ENCODE measurements at regions not wholly inside any gene's neighbourhood (a gene's known extent, or its start where the extent isn't known, plus 50 kb on each side); places are given as distances from the start of the nearest gene placed in this dataset.

- DNase-seq (ENCODE audit: low spot score) = no peak
Measured at GRCh38 chr1:232248276-232248820, 381.6 kb downstream of the SIPA1L2 start.

- no peak for DNase-seq (ENCODE audit: low spot score)
Measured at GRCh38 chr1:232247669-232248068, 382.3 kb downstream of the SIPA1L2 start.

DNA sequence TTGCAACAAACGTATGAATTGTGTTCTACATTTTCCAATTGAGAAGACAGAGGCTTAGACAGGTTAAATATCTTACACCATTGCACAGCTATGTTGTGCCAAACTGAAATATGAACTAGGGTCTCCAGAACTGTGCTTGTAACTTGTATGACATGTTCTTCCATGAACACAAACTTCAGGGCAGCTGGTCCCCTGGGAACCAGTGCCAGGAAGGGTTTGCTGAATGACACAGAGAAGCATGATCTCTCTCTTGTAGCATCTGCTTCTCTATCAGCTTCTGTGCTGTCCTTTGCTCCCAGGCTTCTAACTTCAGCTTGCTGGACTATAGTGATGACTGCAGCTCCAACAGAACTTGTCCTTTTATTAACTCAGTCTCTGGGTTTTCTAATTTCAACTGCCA, 385.5 kb downstream of the SIPA1L2 start:
- no peak for DNase-seq (ENCODE audit: low spot score)

DNA sequence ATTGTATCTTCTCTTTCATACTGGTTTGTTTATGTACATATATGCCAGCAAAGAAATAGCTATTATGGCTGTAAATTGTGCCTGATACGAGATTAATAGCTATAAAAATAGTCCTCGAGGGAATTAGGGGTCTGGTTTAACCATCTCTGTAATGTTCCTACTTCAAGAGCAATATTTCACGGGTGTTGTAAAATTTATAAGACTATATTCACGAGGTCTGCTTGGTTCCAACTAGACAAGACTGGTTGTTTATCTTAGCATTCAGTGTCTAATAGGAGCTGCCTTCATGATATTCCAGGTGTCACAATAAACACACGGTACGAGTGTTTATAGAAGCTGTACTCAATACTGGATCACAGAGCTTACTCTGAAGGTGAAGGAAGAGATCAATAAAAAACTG, 389.9 kb downstream of the SIPA1L2 start:
- no peak for DNase-seq (ENCODE audit: low spot score)

DNA sequence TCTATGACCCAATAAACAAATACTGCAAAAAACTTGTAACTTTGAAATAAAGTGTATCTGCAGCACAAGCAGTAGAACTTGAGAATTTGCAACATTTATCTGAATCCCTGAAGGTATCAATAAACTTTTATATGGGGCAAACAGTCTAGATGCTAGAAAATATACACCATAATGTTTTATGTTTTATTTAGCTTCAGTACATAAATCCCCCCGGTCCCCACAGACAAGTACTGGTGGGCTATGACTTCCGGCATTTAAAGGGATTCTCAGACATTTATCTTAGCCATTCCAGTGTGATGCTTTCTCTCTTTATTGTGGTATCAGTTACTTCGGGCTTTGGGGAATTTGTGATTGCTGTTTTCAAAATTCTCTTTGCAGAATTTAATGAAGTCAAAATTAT, 390.4 kb downstream of the SIPA1L2 start:
- no peak for DNase-seq (ENCODE audit: low spot score)

GRCh38 chr1:232238009-232238408, 391.9 kb downstream of the SIPA1L2 start:
- DNase-seq (ENCODE audit: low spot score) = no peak

- DNase-seq (ENCODE audit: low spot score) = no peak
Measured at GRCh38 chr1:232227306-232227705, 402.6 kb downstream of the SIPA1L2 start.

GRCh38 chr1:232226197-232226712, 403.7 kb downstream of the SIPA1L2 start:
- DNase-seq (ENCODE audit: low spot score) = peak; percentile 6

DNA sequence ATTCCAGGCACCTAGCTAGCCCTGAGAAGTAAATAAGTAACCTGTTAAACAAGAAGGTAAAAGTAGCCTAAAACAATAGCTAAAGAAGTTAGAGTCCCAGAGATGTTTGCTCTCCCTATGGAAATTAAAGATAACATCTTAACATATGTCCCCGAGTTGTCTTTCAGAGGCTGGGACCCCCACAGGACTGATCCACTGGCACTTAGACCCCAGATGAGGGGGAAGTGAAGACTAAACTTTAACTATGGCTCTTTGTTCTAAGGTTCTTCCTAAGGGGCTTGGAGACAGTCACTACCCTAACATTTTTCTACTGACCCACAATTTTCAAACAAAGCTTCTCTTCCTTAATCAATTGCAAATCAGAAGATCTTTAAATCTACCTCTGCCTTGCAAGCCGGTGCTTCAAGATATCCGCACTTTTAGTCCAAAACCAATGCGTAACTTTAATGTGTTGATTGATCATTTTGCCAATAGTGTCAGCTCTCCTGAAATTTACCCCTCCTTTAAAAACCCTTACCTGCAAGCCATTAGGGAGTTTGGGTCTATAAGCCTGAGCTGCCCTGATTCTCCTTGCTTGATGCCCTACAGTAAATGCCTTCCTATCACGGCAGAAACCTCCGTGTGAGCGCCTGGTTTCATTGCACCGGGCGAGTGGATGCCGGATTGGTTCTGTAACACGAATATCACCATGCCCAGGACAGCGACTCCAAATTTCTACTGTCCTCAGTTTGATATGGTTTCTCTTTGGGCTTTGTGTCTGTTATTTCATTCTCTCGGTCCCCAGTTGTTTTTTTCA, 404.4 kb downstream of the SIPA1L2 start:
- DNase-seq (ENCODE audit: low spot score) = no peak

GRCh38 chr1:232223887-232224286, 406.0 kb downstream of the SIPA1L2 start:
- no peak for DNase-seq (ENCODE audit: low spot score)

GRCh38 chr1:232223183-232223708, 406.7 kb downstream of the SIPA1L2 start:
- no peak for DNase-seq (ENCODE audit: low spot score)

GRCh38 chr1:232222614-232223013, 407.3 kb downstream of the SIPA1L2 start:
- no peak for DNase-seq (ENCODE audit: low spot score)

DNA sequence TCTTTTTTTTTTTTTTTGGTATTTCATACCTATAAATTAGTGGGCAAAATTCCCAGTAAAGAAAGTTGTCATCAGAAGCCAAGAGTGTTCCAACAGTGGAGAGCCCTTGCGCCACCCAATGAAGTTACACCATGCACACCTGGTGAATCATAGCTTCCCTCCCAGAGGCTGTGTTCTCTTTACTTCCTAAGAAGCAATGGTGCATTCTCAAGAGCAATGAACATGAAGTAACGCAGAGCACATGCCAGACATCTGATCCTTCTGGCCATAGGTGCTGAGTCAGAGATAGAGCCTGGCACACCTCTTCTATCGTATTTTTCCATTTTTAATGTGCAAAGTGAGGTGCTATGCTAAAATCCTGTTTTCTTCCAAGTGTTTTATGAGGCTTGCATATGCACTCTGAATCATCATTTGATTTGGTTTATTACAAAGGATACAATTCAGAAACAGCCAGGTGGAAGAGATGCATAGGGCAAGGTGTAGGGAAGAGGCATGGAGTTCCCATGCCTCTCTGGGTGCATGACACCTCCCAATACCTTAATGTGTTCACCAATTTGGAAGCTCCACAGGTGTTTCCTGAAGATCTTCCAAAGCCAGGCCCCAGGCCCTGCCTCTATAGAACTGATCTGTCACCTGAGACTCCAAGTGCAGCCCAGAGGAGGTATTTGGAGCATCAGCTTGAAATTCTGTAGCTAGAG, 408.0 kb downstream of the SIPA1L2 start:
- no peak for DNase-seq (ENCODE audit: low spot score)

- no peak for DNase-seq (ENCODE audit: low spot score)
Measured at GRCh38 chr1:232218955-232219865, 410.7 kb downstream of the SIPA1L2 start.

GRCh38 chr1:232213928-232214327, 416.0 kb downstream of the SIPA1L2 start:
- DNase-seq (ENCODE audit: low spot score) = no peak

- no peak for DNase-seq (ENCODE audit: low spot score)
Measured at GRCh38 chr1:232212253-232212652, 417.7 kb downstream of the SIPA1L2 start.

- DNase-seq (ENCODE audit: low spot score) = no peak
Measured at GRCh38 chr1:232211149-232211548, 418.8 kb downstream of the SIPA1L2 start.

DNA sequence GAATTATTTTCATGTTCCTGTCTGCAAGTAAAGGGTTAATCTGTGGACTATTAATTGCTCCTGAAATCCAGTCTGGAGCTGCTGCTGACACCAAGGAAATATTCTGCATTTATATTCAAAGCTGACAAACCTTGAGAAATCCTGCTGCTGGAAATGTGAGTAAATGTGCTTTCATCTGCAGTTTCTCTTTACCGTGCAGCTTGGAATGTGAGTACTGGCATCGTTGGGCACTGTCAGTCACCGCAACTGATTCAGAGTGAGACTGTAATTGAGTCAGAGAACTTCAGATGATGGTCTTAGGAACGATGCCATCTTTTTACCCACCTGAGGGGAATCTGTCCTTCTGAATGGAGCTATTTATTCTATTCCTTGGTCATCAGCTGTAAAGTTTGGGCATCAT, 420.6 kb downstream of the SIPA1L2 start:
- DNase-seq (ENCODE audit: low spot score) = no peak

DNA sequence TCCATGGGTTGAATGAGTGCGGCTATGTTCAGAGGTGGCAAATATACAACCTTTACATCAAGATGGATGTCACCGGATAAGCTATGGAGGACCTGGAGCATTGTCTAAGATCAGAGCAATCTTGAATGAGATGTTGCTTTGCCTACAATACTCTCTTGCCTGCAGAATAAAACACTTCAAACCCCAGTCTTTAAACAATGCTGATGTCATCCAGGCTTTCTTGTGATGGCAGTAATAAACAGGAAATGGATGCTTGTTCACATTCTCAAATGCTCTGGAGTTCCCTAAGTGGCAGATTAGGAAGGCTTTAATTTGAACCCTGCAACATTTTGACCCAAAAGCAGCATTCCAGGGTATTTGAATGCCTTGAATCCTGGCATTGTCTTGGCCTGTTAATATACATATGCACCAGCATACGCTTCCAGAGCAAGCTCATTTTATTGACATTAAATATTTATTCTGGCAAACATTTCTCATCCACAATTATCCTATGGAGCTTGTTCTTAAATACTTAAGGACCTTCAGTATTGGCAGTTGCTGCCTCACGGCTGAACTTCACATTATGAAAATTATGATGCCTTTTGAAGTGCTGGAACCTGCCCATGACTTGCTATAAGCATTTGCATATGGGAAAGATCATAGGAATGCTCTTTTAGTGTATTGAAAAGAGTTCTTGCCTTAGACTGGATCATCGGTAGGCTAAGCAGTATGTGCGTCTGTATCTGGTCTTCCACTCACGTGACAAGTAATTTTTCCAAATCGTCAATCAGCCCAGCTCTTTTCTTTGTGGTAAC, 422.7 kb downstream of the SIPA1L2 start:
- no peak for DNase-seq (ENCODE audit: low spot score)

- no peak for DNase-seq (ENCODE audit: low spot score)
Measured at GRCh38 chr1:232204269-232204668, 425.7 kb downstream of the SIPA1L2 start.

DNA sequence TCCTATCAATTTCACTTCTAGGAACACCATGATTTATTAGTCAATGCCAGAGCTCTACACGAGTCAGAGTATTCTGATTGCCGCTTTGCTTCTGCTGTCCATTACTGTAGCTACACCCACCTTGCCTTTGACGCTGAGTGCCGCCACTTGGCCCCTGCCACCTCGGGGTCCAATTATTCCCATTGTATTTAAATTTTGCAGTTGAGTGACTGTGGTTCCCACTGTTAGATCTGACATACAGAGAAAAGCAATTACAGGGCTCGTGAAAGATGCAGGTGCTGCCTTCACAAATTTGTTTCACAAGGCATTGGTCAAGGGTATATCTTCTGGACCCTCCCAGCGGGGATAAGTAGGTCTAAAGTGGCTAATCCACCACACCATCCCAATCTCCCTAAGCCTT, 428.9 kb downstream of the SIPA1L2 start:
- DNase-seq (ENCODE audit: low spot score) = no peak
